Endothelial cell of umbilical vein (primary cell): ENCODE measurements at regions not wholly inside any gene's neighbourhood (a gene's known extent, or its start where the extent isn't known, plus 50 kb on each side); places are given as distances from the start of the nearest gene placed in this dataset.

ENCODE experiments used
- BruUV-seq: library from RNA; stranded (reverse); fragments of 400-500 nt; replicated peaks from 2 replicates; lab custom pipeline; 2021; lab: Mats Ljungman, UMichigan
- CTCF ChIA-PET: fragments of 300-600, 350-600 bp; sonication (Branson Sonifier 250); formaldehyde crosslinking; loops from one replicate; lab custom pipeline; 2021; ENCODE audit warnings: antibody characterized with exemption, inconsistent platforms; lab: Charles Lee
- POLR2A ChIA-PET: fragments of 300-600, 350-600 bp; sonication (Branson Sonifier 250); formaldehyde crosslinking; loops from one replicate; lab custom pipeline; 2021; ENCODE audit warnings: antibody characterized with exemption, inconsistent platforms; lab: Charles Lee
- DNase-seq: peaks from one replicate; pipeline ENCODE4 v3.0.0-alpha.2; 2011; ENCODE audit warnings: low read depth, low spot score
- FAIRE-seq: peaks from 2 replicates; lab custom pipeline; 2011; peaks lifted over from hg19 to GRCh38; lab: Jason Lieb, UNC
- H2AFZ ChIP-seq: 2 replicates; pipeline ENCODE4 v1.6.0; 2012; ENCODE audit warnings: low read depth, low read length, control low read depth, inconsistent platforms
- H3K27ac ChIP-seq: 2 replicates; pipeline ENCODE4 v1.5.1; 2011; ENCODE audit warnings: low read depth, mild to moderate bottlenecking, control low read depth, low read length, moderate library complexity; ENCODE audit not compliant: insufficient read depth
- H3K27me3 ChIP-seq, 2 experiments: 2 replicates each; pipeline versions ENCODE4 v1.6.0 to v1.6.1; 2011; ENCODE audit warnings: low read length in 2 of 2, mixed read lengths in 1 of 2; ENCODE audit not compliant: control insufficient read depth in 2 of 2, insufficient read depth in 2 of 2
- H3K36me3 ChIP-seq, 2 experiments: 2 replicates in 1 of 2; 3 replicates in 1 of 2; pipeline ENCODE4 v1.5.1; 2011; ENCODE audit warnings: low read length in 2 of 2, mild to moderate bottlenecking in 1 of 2, moderate library complexity in 1 of 2; ENCODE audit not compliant: control insufficient read depth in 2 of 2, insufficient read depth in 2 of 2; ENCODE audit errors: extremely low read depth in 1 of 2
- H3K4me1 ChIP-seq: 3 replicates; pipeline ENCODE4 v1.5.1; 2011; ENCODE audit warnings: mild to moderate bottlenecking, low read length; ENCODE audit not compliant: control insufficient read depth, insufficient read depth; ENCODE audit errors: extremely low read depth
- H3K4me2 ChIP-seq: 2 replicates; pipeline ENCODE4 v1.6.1; 2011; ENCODE audit warnings: low read length, control low read depth, mixed read lengths; ENCODE audit not compliant: insufficient read depth
- H3K4me3 ChIP-seq, 3 experiments: fragments of 200-600 bp in 1 of 3; sonication (generic), shearing (Covaris generic) in 1 of 3; replicated peaks in 1 of 3; 2 replicates each; pipeline ENCODE4 v1.5.1; 2011 to 2016; ENCODE audit warnings: control low read depth in 3 of 3, low read length in 3 of 3, mild to moderate bottlenecking in 2 of 3, inconsistent platforms in 1 of 3, low read depth in 1 of 3, moderate library complexity in 1 of 3; ENCODE audit not compliant: insufficient read depth in 1 of 3
- H3K79me2 ChIP-seq: 2 replicates; pipeline ENCODE4 v1.6.0; 2012; ENCODE audit warnings: low read length, inconsistent platforms; ENCODE audit not compliant: control insufficient read depth, insufficient read depth
- H3K9ac ChIP-seq: replicated peaks from 2 replicates; pipeline ENCODE3; 2011; ENCODE audit warnings: low read length, control low read depth; ENCODE audit not compliant: insufficient read depth; ENCODE audit errors: extremely low read depth
- H3K9me1 ChIP-seq: replicated peaks from 3 replicates; pipeline ENCODE4 v1.6.0; 2011; ENCODE audit warnings: mild to moderate bottlenecking, low read length; ENCODE audit not compliant: control insufficient read depth, insufficient read depth; ENCODE audit errors: extremely low read depth
- H3K9me3 ChIP-seq: replicated peaks from 2 replicates; pipeline ENCODE4 v1.5.1; 2012; ENCODE audit warnings: low read length, inconsistent platforms; ENCODE audit not compliant: control insufficient read depth, insufficient read depth
- H4K20me1 ChIP-seq: replicated peaks from 2 replicates; pipeline ENCODE3; 2011; ENCODE audit warnings: mild to moderate bottlenecking, low read length; ENCODE audit not compliant: control insufficient read depth, insufficient read depth; ENCODE audit errors: extremely low read depth
- EZH2 ChIP-seq: IDR thresholded peaks from 2 replicates; pipeline ENCODE4 v1.6.1; 2012; ENCODE audit warnings: borderline replicate concordance, low read depth, mild to moderate bottlenecking, moderate library complexity, low read length, inconsistent platforms; ENCODE audit not compliant: severe bottlenecking
- FOS ChIP-seq: IDR thresholded peaks from 2 replicates; pipeline ENCODE4 v1.6.1; 2011; ENCODE audit warnings: mild to moderate bottlenecking, low read length, moderate library complexity, borderline replicate concordance; ENCODE audit not compliant: insufficient read depth
- GATA2 ChIP-seq: IDR thresholded peaks from 2 replicates; pipeline ENCODE4 v1.7.0; 2011; ENCODE audit warnings: low read depth, mild to moderate bottlenecking, moderate library complexity, mixed read lengths, low read length; ENCODE audit not compliant: insufficient read length, insufficient read depth
- JUN ChIP-seq: IDR thresholded peaks from 2 replicates; pipeline ENCODE4 v1.6.1; 2011; ENCODE audit warnings: borderline replicate concordance, low read depth; ENCODE audit not compliant: insufficient read length, insufficient read depth
- MAX ChIP-seq: IDR thresholded peaks from 2 replicates; pipeline ENCODE4 v1.6.1; 2011; ENCODE audit not compliant: insufficient read depth, insufficient read length
- MYC ChIP-seq: IDR thresholded peaks from one replicate; pipeline ENCODE4 v1.6.1; 2011; ENCODE audit warnings: mild to moderate bottlenecking, low read depth, low read length
- POLR2A ChIP-seq: IDR thresholded peaks from 2 replicates; pipeline ENCODE4 v1.6.1; 2012; ENCODE audit warnings: low read depth, mild to moderate bottlenecking, control low read depth, low read length
- POLR2AphosphoS5 ChIP-seq: IDR thresholded peaks from 2 replicates; pipeline ENCODE4 v1.6.1; 2012; ENCODE audit warnings: low read depth, mild to moderate bottlenecking, control low read depth, low read length, moderate library complexity; ENCODE audit not compliant: insufficient read depth
- dilution Hi-C: fragments of 300-500 bp; cut with MboI; formaldehyde crosslinking; loops from one replicate; pipeline ENCODE4 v1.15.0; 2019; ENCODE audit warnings: low sequenced_read_pairs; ENCODE audit not compliant: extremely low pct_ligation_motif_present
- intact Hi-C: fragments of 100-400 bp; cut with micrococcal nuclease; formaldehyde crosslinking; loops from one replicate; pipeline ENCODE4 v1.10.0; 2022
- TF ChIP-seq, protein P1 (sequence below), 2 donors: IDR thresholded peaks; 1 replicate in 1 of 2; 2 replicates in 1 of 2; pipeline ENCODE4 v1.5.1; 2011; ENCODE audit warnings: low read length in 2 of 2, mild to moderate bottlenecking in 2 of 2, moderate library complexity in 2 of 2, control low read depth in 1 of 2, inconsistent platforms in 1 of 2, low read depth in 1 of 2; ENCODE audit not compliant: insufficient read depth in 1 of 2; ENCODE audit errors: extremely low read depth in 1 of 2

- Histone ChIP-seq H3K27me3 (no peaks in the 10 kb centered on the region), H3K4me2 (no peak overlapping the region), H3K9me1 (no peaks in the 10 kb centered on the region), H4K20me1 (no peaks in the 10 kb centered on the region), H3K79me2 (no peaks in the 10 kb centered on the region), H2AFZ (no peak overlapping the region), H3K36me3 (no peaks in the 10 kb centered on the region), H3K9me3 (peaks cover 59% of the 10 kb centered on the region), H3K27ac (no peak overlapping the region), H3K4me1 (no peaks in the 10 kb centered on the region), H3K9ac (no peak overlapping the region), H3K4me3 (no peak overlapping the region)
- DNase-seq = no peak
- ChIA-PET CTCF (no interaction called here), POLR2A (no interaction called here)
- BruUV-seq = no TSS peak
- no peak for FAIRE-seq
- dilution Hi-C loops (no loop called here), intact Hi-C loops (no loop called here)
- TF ChIP-seq GATA2 = no peak
- no peak for TF ChIP-seq POLR2AphosphoS5
- no peak for TF ChIP-seq FOS
- TF ChIP-seq EZH2 = no peak
- TF ChIP-seq MYC = no peak
- TF ChIP-seq JUN = no peak
- no peak for TF ChIP-seq POLR2A
- TF ChIP-seq MAX = no peak
- TF ChIP-seq, protein P1, sequence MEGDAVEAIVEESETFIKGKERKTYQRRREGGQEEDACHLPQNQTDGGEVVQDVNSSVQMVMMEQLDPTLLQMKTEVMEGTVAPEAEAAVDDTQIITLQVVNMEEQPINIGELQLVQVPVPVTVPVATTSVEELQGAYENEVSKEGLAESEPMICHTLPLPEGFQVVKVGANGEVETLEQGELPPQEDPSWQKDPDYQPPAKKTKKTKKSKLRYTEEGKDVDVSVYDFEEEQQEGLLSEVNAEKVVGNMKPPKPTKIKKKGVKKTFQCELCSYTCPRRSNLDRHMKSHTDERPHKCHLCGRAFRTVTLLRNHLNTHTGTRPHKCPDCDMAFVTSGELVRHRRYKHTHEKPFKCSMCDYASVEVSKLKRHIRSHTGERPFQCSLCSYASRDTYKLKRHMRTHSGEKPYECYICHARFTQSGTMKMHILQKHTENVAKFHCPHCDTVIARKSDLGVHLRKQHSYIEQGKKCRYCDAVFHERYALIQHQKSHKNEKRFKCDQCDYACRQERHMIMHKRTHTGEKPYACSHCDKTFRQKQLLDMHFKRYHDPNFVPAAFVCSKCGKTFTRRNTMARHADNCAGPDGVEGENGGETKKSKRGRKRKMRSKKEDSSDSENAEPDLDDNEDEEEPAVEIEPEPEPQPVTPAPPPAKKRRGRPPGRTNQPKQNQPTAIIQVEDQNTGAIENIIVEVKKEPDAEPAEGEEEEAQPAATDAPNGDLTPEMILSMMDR (IDR thresholded peaks at IDR 0.05; ENCODE audit: extremely low read depth in 1 of 2, insufficient read depth in 1 of 2, low read depth in 1 of 2, low read length in 2 of 2) = no peak
Measured at GRCh38 chr2:89781962-89782361, 1090.5 kb downstream of the RPIA start.
